Stimulated activated CD4-positive, alpha-beta T cell treated with anti-CD3 and anti-CD28 coated beads, Interleukin-12 subunit alpha, Interleukin-12 subunit beta, amount 100 ng/mL, for 4 hours (primary cell): ENCODE measurements at regions not wholly inside any gene's neighbourhood (a gene's known extent, or its start where the extent isn't known, plus 50 kb on each side); places are given as distances from the start of the nearest gene placed in this dataset.

ENCODE experiments used
- DNase-seq: peaks from one replicate; pipeline ENCODE4 v3.0.0-alpha.2; 2020

- no peak for DNase-seq
Measured at GRCh38 chr21:27108701-27109100, 141.8 kb upstream of the ADAMTS5 start.

- DNase-seq = no peak
Measured at GRCh38 chr21:27108228-27108627, 141.3 kb upstream of the ADAMTS5 start.

GRCh38 chr21:27104846-27105431 is 138.1 kb upstream of the ADAMTS5 start:
- no peak for DNase-seq

- no peak for DNase-seq
Measured at GRCh38 chr21:27103768-27104167, 136.9 kb upstream of the ADAMTS5 start.

- no peak for DNase-seq
Measured at GRCh38 chr21:27101523-27101922, 134.6 kb upstream of the ADAMTS5 start.

- no peak for DNase-seq
Measured at GRCh38 chr21:27094184-27094948, 127.5 kb upstream of the ADAMTS5 start.

GRCh38 chr21:27086630-27087029 is 119.7 kb upstream of the ADAMTS5 start:
- DNase-seq = no peak

GRCh38 chr21:27086186-27086585 is 119.3 kb upstream of the ADAMTS5 start:
- DNase-seq = no peak

- no peak for DNase-seq
Measured at GRCh38 chr21:27085387-27085786, 118.5 kb upstream of the ADAMTS5 start.

GRCh38 chr21:27083144-27083543 is 116.3 kb upstream of the ADAMTS5 start:
- DNase-seq = no peak

- no peak for DNase-seq
Measured at GRCh38 chr21:27082431-27083010, 115.6 kb upstream of the ADAMTS5 start.

GRCh38 chr21:27079636-27080240 is 112.8 kb upstream of the ADAMTS5 start:
- DNase-seq = no peak

- no peak for DNase-seq
Measured at GRCh38 chr21:27078915-27079314, 112.0 kb upstream of the ADAMTS5 start.

- DNase-seq = no peak
Measured at GRCh38 chr21:27077501-27077900, 110.6 kb upstream of the ADAMTS5 start.

GRCh38 chr21:27076025-27076424 is 109.1 kb upstream of the ADAMTS5 start:
- no peak for DNase-seq

GRCh38 chr21:27070861-27071670 is 104.2 kb upstream of the ADAMTS5 start:
- no peak for DNase-seq

- no peak for DNase-seq
Measured at GRCh38 chr21:27068811-27069210, 101.9 kb upstream of the ADAMTS5 start.

- DNase-seq = no peak
Measured at GRCh38 chr21:27067226-27067625, 100.3 kb upstream of the ADAMTS5 start.

- no peak for DNase-seq
Measured at GRCh38 chr21:27062443-27062842, 95.6 kb upstream of the ADAMTS5 start.

- DNase-seq = no peak
Measured at GRCh38 chr21:27061770-27062169, 94.9 kb upstream of the ADAMTS5 start.

- DNase-seq = no peak
Measured at GRCh38 chr21:27060190-27060589, 93.3 kb upstream of the ADAMTS5 start.

GRCh38 chr21:27058673-27059605 is 92.1 kb upstream of the ADAMTS5 start:
- DNase-seq = no peak
